H1 (cell line): ENCODE measurements at regions not wholly inside any gene's neighbourhood (a gene's known extent, or its start where the extent isn't known, plus 50 kb on each side); places are given as distances from the start of the nearest gene placed in this dataset.

Experiments
- CTCF ChIA-PET: fragments of 300-600 bp; sonication (Branson Sonifier 250); formaldehyde crosslinking; loops from one replicate; lab custom pipeline; 2021; ENCODE audit not compliant: partially characterized antibody; lab: Charles Lee
- POLR2A ChIA-PET: fragments of 300-600 bp; sonication (Branson Sonifier 250); formaldehyde crosslinking; loops from one replicate; lab custom pipeline; 2021; ENCODE audit warnings: inconsistent platforms; ENCODE audit not compliant: partially characterized antibody; lab: Charles Lee
- DNase-seq, 2 experiments: peaks; one replicate each; pipeline versions ENCODE4 v3.0.0 to v3.0.0-alpha.2; 2010 to 2022; ENCODE audit warnings: low spot score in 2 of 2, low read depth in 1 of 2, mixed read lengths in 1 of 2
- FAIRE-seq: peaks from 2 replicates; lab custom pipeline; 2011; peaks lifted over from hg19 to GRCh38; lab: Jason Lieb, UNC
- H2AFZ ChIP-seq: 2 replicates; pipeline ENCODE4 v1.8.1; 2012; ENCODE audit warnings: low read length, inconsistent platforms
- H2AK5ac ChIP-seq: 2 replicates; pipeline ENCODE4 v1.6.1; 2013; ENCODE audit warnings: low read depth, low read length
- H2BK120ac ChIP-seq: replicated peaks from 2 replicates; pipeline ENCODE3; 2013; ENCODE audit warnings: low read depth, low read length, inconsistent platforms
- H2BK12ac ChIP-seq: 2 replicates; pipeline ENCODE4 v1.6.1; 2013; ENCODE audit warnings: low read depth, low read length
- H2BK15ac ChIP-seq: 2 replicates; pipeline ENCODE4 v1.6.1; 2013; ENCODE audit warnings: low read length
- H2BK20ac ChIP-seq: 2 replicates; pipeline ENCODE4 v1.6.1; 2013; ENCODE audit warnings: low read length
- H2BK5ac ChIP-seq: 2 replicates; pipeline ENCODE4 v1.6.1; 2013; ENCODE audit warnings: low read depth, low read length
- H3K14ac ChIP-seq: 2 replicates; pipeline ENCODE4 v1.6.1; 2013; ENCODE audit warnings: inconsistent platforms; ENCODE audit not compliant: insufficient read length
- H3K18ac ChIP-seq: 2 replicates; pipeline ENCODE4 v1.6.1; 2013; ENCODE audit warnings: low read length; ENCODE audit errors: extremely low read depth
- H3K23ac ChIP-seq: 2 replicates; pipeline ENCODE4 v1.6.1; 2013; ENCODE audit warnings: inconsistent platforms; ENCODE audit not compliant: insufficient read length
- H3K23me2 ChIP-seq: 2 replicates; pipeline ENCODE4 v1.6.1; 2013; ENCODE audit warnings: low read depth, low read length
- H3K27ac ChIP-seq: 2 replicates; pipeline ENCODE4 v1.6.1; 2011; ENCODE audit warnings: low read depth, low read length, inconsistent platforms
- H3K27me3 ChIP-seq, 4 experiments: replicated peaks in 1 of 4; 1 replicate in 1 of 4; 2 replicates in 3 of 4; pipeline versions ENCODE4 v1.6.1 to v1.8.1; 2011 to 2013; ENCODE audit warnings: low read length in 3 of 4, mild to moderate bottlenecking in 3 of 4, inconsistent platforms in 2 of 4, mixed read lengths in 2 of 4, moderate library complexity in 1 of 4; ENCODE audit not compliant: control insufficient read depth in 3 of 4, insufficient read depth in 3 of 4; ENCODE audit errors: extremely low read depth in 1 of 4
- H3K36me3 ChIP-seq, 4 experiments: 2 replicates each; pipeline versions ENCODE4 v1.6.1 to v1.8.1; 2011 to 2013; ENCODE audit warnings: mild to moderate bottlenecking in 4 of 4, low read length in 3 of 4, moderate library complexity in 2 of 4, control low read depth in 1 of 4, inconsistent platforms in 1 of 4; ENCODE audit not compliant: insufficient read depth in 4 of 4, control insufficient read depth in 2 of 4
- H3K4ac ChIP-seq: replicated peaks from 2 replicates; pipeline ENCODE3; 2013; ENCODE audit warnings: low read length, low read depth, mixed read lengths, inconsistent platforms; ENCODE audit not compliant: insufficient read length
- H3K4me1 ChIP-seq, 4 experiments: replicated peaks in 1 of 4; 1 replicate in 1 of 4; 2 replicates in 3 of 4; pipeline versions ENCODE4 v1.6.1 to v1.8.1; 2011 to 2013; ENCODE audit warnings: low read length in 3 of 4, inconsistent platforms in 2 of 4, mixed read lengths in 1 of 4; ENCODE audit not compliant: insufficient read depth in 4 of 4, control insufficient read depth in 3 of 4
- H3K4me2 ChIP-seq, 2 experiments: 2 replicates each; pipeline versions ENCODE4 v1.6.1 to v1.8.1; 2011 to 2013; ENCODE audit warnings: low read depth in 2 of 2, low read length in 2 of 2, control low read depth in 1 of 2, inconsistent platforms in 1 of 2, mild to moderate bottlenecking in 1 of 2; ENCODE audit not compliant: insufficient read depth in 1 of 2
- H3K4me3 ChIP-seq, 4 experiments: fragments of 200-600, 300-600 bp in 1 of 4; sonication (generic), shearing (Covaris generic), sonication (Bioruptor Twin) in 1 of 4; 2 replicates each; pipeline versions ENCODE4 v1.5.1 to v1.8.1; 2011 to 2016; ENCODE audit warnings: low read length in 4 of 4, low read depth in 3 of 4, control low read depth in 2 of 4, inconsistent platforms in 2 of 4, mild to moderate bottlenecking in 2 of 4, mixed read lengths in 1 of 4, moderate library complexity in 1 of 4; ENCODE audit not compliant: insufficient read depth in 2 of 4; ENCODE audit errors: extremely low read depth in 1 of 4
- H3K56ac ChIP-seq: replicated peaks from 2 replicates; pipeline ENCODE3; 2013; ENCODE audit warnings: low read depth, mild to moderate bottlenecking, mixed read lengths, low read length, inconsistent platforms; ENCODE audit not compliant: insufficient read length
- H3K79me1 ChIP-seq: 2 replicates; pipeline ENCODE4 v1.6.1; 2013; ENCODE audit warnings: low read depth, low read length, control low read depth
- H3K79me2 ChIP-seq, 2 experiments: 2 replicates each; pipeline versions ENCODE4 v1.6.1 to v1.8.1; 2012 to 2013; ENCODE audit warnings: low read length in 2 of 2, mild to moderate bottlenecking in 2 of 2, inconsistent platforms in 1 of 2; ENCODE audit not compliant: insufficient read depth in 2 of 2, control insufficient read depth in 1 of 2
- H3K9ac ChIP-seq, 4 experiments: replicated peaks in 1 of 4; 1 replicate in 1 of 4; 2 replicates in 3 of 4; pipeline versions ENCODE4 v1.6.1 to v1.8.1; 2011 to 2013; ENCODE audit warnings: low read depth in 3 of 4, low read length in 3 of 4, control low read depth in 2 of 4, mild to moderate bottlenecking in 2 of 4, moderate library complexity in 2 of 4, inconsistent platforms in 1 of 4; ENCODE audit errors: extremely low read depth in 1 of 4
- H3K9me3 ChIP-seq, 2 experiments: 2 replicates each; pipeline versions ENCODE4 v1.6.1 to v1.8.1; 2012 to 2013; ENCODE audit warnings: mild to moderate bottlenecking in 2 of 2, moderate library complexity in 2 of 2, control low read depth in 1 of 2, inconsistent platforms in 1 of 2, low read depth in 1 of 2, low read length in 1 of 2, mixed read lengths in 1 of 2; ENCODE audit not compliant: insufficient read depth in 2 of 2
- H4K20me1 ChIP-seq, 2 experiments: replicated peaks in 1 of 2; 2 replicates each; pipeline versions ENCODE3 to v1.8.1; 2011 to 2013; ENCODE audit warnings: inconsistent platforms in 2 of 2, low read length in 2 of 2, mild to moderate bottlenecking in 1 of 2; ENCODE audit not compliant: insufficient read depth in 2 of 2, control insufficient read depth in 1 of 2
- H4K5ac ChIP-seq: 2 replicates; pipeline ENCODE4 v1.6.1; 2013; ENCODE audit warnings: low read length, low read depth, mixed read lengths, inconsistent platforms; ENCODE audit not compliant: insufficient read length
- H4K8ac ChIP-seq: 2 replicates; pipeline ENCODE4 v1.8.0; 2013; ENCODE audit warnings: mild to moderate bottlenecking, moderate library complexity, low read length, inconsistent platforms; ENCODE audit not compliant: insufficient read depth; ENCODE audit errors: extremely low read depth
- H4K91ac ChIP-seq: replicated peaks from 2 replicates; pipeline ENCODE3; 2013; ENCODE audit warnings: low read length, mixed read lengths, inconsistent platforms; ENCODE audit not compliant: insufficient read length
- CHD1 ChIP-seq: IDR thresholded peaks from 2 replicates; pipeline ENCODE4 v1.6.1; 2012; ENCODE audit warnings: low read depth, low read length, improper control_type of control experiment
- CHD2 ChIP-seq: IDR thresholded peaks from 2 replicates; pipeline ENCODE4 v1.6.1; 2012; ENCODE audit warnings: low read length, improper control_type of control experiment
- CREB1 ChIP-seq: IDR thresholded peaks from 2 replicates; pipeline ENCODE4 v1.6.1; 2012; ENCODE audit warnings: inconsistent platforms
- EZH2 ChIP-seq: fragments of 200-600 bp; sonication (generic); IDR thresholded peaks from 2 replicates; pipeline ENCODE4 v1.7.1; 2012; ENCODE audit warnings: low read depth, mild to moderate bottlenecking, moderate library complexity, low read length, inconsistent platforms; ENCODE audit not compliant: severe bottlenecking
- FOSL1 ChIP-seq: IDR thresholded peaks from 2 replicates; pipeline ENCODE4 v1.6.1; 2011; ENCODE audit warnings: mild to moderate bottlenecking, low read depth, low read length, moderate library complexity; ENCODE audit not compliant: insufficient read depth
- GTF2F1 ChIP-seq: IDR thresholded peaks from 2 replicates; pipeline ENCODE4 v1.6.1; 2012; ENCODE audit warnings: low read depth, low read length, improper control_type of control experiment, borderline replicate concordance
- KDM5A ChIP-seq: fragments of 200-600 bp; IDR thresholded peaks from 2 replicates; pipeline ENCODE4 v1.7.1; 2012; ENCODE audit warnings: mild to moderate bottlenecking, low read length, inconsistent platforms, mixed read lengths
- RBBP5 ChIP-seq: IDR thresholded peaks from 2 replicates; pipeline ENCODE4 v1.7.1; 2012; ENCODE audit warnings: low read depth, mild to moderate bottlenecking, inconsistent platforms, low read length, moderate library complexity, borderline replicate concordance
- SP1 ChIP-seq: IDR thresholded peaks from 2 replicates; pipeline ENCODE4 v1.6.1; 2011; ENCODE audit warnings: low read depth, low read length
- SP4 ChIP-seq: IDR thresholded peaks from 2 replicates; pipeline ENCODE4 v1.6.1; 2012; ENCODE audit warnings: low read length, inconsistent platforms
- whole genome bisulfite sequencing, 2 experiments: shearing (Covaris generic) in 1 of 2; methylation state at CpG; one replicate each; pipeline versions ENCODE4 v1.1.6 to v1.1.7; 2013 to 2015; ENCODE audit warnings: low lambda C conversion rate in 2 of 2, mixed read lengths in 2 of 2, inconsistent platforms in 1 of 2, low coverage in 1 of 2, missing lambda C conversion rate in 1 of 2; ENCODE audit not compliant: insufficient replicate concordance in 2 of 2, insufficient coverage in 1 of 2, insufficient read length in 1 of 2; ENCODE audit errors: extremely low coverage in 1 of 2, missing lambda C conversion rate in 1 of 2; 5-methylcytosine and 5-hydroxymethylcytosine counted together

DNA sequence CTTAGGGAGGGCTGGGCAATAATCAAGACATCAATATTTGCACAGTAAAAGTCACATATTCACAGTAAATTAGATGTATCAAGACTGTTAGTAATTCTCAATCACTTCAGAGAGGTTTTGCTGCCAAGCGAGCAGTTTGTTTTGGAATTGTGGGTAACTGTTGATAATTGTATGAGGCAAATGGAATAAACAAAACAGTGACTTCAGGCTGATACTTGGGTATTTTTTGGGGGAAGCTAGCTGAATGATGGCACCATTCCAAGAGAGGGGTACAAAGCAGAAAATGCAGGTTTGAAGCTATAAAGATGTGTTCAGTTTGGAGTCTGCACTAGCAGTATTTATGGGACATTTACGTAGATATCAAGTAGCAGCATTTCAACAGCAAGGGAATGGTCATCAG, 232.8 kb upstream of the ATP2B1 start:
- Histone ChIP-seq H4K8ac (no peak overlapping the region), H3K79me1 (no peaks in the 10 kb centered on the region), H3K9me3 (no peaks in the 10 kb centered on the region), H4K91ac (no peak overlapping the region), H3K4ac (no peak overlapping the region), H3K36me3 (no peaks in the 10 kb centered on the region), H4K5ac (no peak overlapping the region), H3K79me2 (no peaks in the 10 kb centered on the region), H3K4me2 (no peak overlapping the region), H4K20me1 (no peaks in the 10 kb centered on the region), H2BK5ac (no peak overlapping the region), H2BK20ac (no peak overlapping the region), H3K27ac (no peak overlapping the region), H3K23me2 (no peaks in the 10 kb centered on the region), H3K4me1 (peaks cover 0 to 6% (median 5%) of the 10 kb centered on the region in 4 experiments; a peak in 3 of 7 replicates), H2BK12ac (no peak overlapping the region), H2BK15ac (no peak overlapping the region), H3K56ac (no peak overlapping the region), H3K4me3 (no peak overlapping the region), H3K18ac (no peak overlapping the region), H3K9ac (no peak overlapping the region), H3K23ac (no peak overlapping the region), H2BK120ac (no peak overlapping the region), H3K27me3 (peaks cover 0 to 1% (median 0%) of the 10 kb centered on the region in 4 experiments; a peak in 1 of 7 replicates), H2AK5ac (no peak overlapping the region), H2AFZ (0 out of 2 replicates have a peak overlapping the region, but pooled peaks have one; percentile 30), H3K14ac (no peak overlapping the region)
- TF ChIP-seq EZH2 (no peak), KDM5A (no peak), CREB1 (no peak), CHD1 (no peak), SP4 (no peak), SP1 (no peak), CHD2 (no peak), RBBP5 (no peak), GTF2F1 (no peak), FOSL1 (no peak)
- WGBS, 2 experiments, result 98% methylated on average over 2 of the region's 2 CpGs; no CpG with 5 or more reads in 1 of the 2 experiments
- no peak for FAIRE-seq
- ChIA-PET POLR2A (interaction anchor here (1.2 kb wide), 1 partner anchor 57 kb away, joined by 3 read pairs; no protein-coding TSS in a partner anchor), CTCF (interaction anchor here (0.7 kb wide), 1 partner anchor 246 kb away, joined by 3 read pairs; no protein-coding TSS in a partner anchor)
- no peak for DNase-seq
